ENCODE measurements at regions not wholly inside any gene's neighbourhood (a gene's known extent, or its start where the extent isn't known, plus 50 kb on each side); places are given as distances from the start of the nearest gene placed in this dataset.

- TF ChIP-seq CTCF (IDR thresholded peaks at IDR 0.05) (no peak), POLR2A (IDR thresholded peaks at IDR 0.05) (no peak)
These were observed 985.6 kb upstream of the HS3ST1 start for GRCh38 chr4:12414181-12414812.
